DND-41 (cell line): ENCODE measurements at regions not wholly inside any gene's neighbourhood (a gene's known extent, or its start where the extent isn't known, plus 50 kb on each side); places are given as distances from the start of the nearest gene placed in this dataset.

Experiments used
- CTCF ChIP-seq: IDR thresholded peaks from 2 replicates; pipeline ENCODE4 v1.5.1; 2012; ENCODE audit warnings: borderline replicate concordance, low read length, moderate library complexity, mild to moderate bottlenecking; ENCODE audit not compliant: poor library complexity, severe bottlenecking; ENCODE audit errors: extremely low read depth
- EZH2 ChIP-seq: IDR thresholded peaks from 3 replicates; pipeline ENCODE4 v1.6.1; 2012; ENCODE audit warnings: borderline replicate concordance, low read depth, mild to moderate bottlenecking, moderate library complexity, low read length, inconsistent platforms; ENCODE audit not compliant: severe bottlenecking

GRCh38 chr13:54599413-54599812, 1570.8 kb downstream of the OLFM4 start:
- TF ChIP-seq CTCF (no peak), EZH2 (no peak)
